H1 (cell line): ENCODE measurements at regions not wholly inside any gene's neighbourhood (a gene's known extent, or its start where the extent isn't known, plus 50 kb on each side); places are given as distances from the start of the nearest gene placed in this dataset.

ENCODE experiments used
- CTCF ChIA-PET: fragments of 300-600 bp; sonication (Branson Sonifier 250); formaldehyde crosslinking; loops from one replicate; lab custom pipeline; 2021; ENCODE audit not compliant: partially characterized antibody; lab: Charles Lee
- POLR2A ChIA-PET: fragments of 300-600 bp; sonication (Branson Sonifier 250); formaldehyde crosslinking; loops from one replicate; lab custom pipeline; 2021; ENCODE audit warnings: inconsistent platforms; ENCODE audit not compliant: partially characterized antibody; lab: Charles Lee
- DNase-seq, 2 experiments: peaks; one replicate each; pipeline versions ENCODE4 v3.0.0 to v3.0.0-alpha.2; 2010 to 2022; ENCODE audit warnings: low spot score in 2 of 2, low read depth in 1 of 2, mixed read lengths in 1 of 2
- FAIRE-seq: peaks from 2 replicates; lab custom pipeline; 2011; peaks lifted over from hg19 to GRCh38; lab: Jason Lieb, UNC
- H2AFZ ChIP-seq: 2 replicates; pipeline ENCODE4 v1.8.1; 2012; ENCODE audit warnings: low read length, inconsistent platforms
- H2AK5ac ChIP-seq: 2 replicates; pipeline ENCODE4 v1.6.1; 2013; ENCODE audit warnings: low read depth, low read length
- H2BK120ac ChIP-seq: replicated peaks from 2 replicates; pipeline ENCODE3; 2013; ENCODE audit warnings: low read depth, low read length, inconsistent platforms
- H2BK12ac ChIP-seq: 2 replicates; pipeline ENCODE4 v1.6.1; 2013; ENCODE audit warnings: low read depth, low read length
- H2BK15ac ChIP-seq: 2 replicates; pipeline ENCODE4 v1.6.1; 2013; ENCODE audit warnings: low read length
- H2BK20ac ChIP-seq: 2 replicates; pipeline ENCODE4 v1.6.1; 2013; ENCODE audit warnings: low read length
- H2BK5ac ChIP-seq: 2 replicates; pipeline ENCODE4 v1.6.1; 2013; ENCODE audit warnings: low read depth, low read length
- H3K14ac ChIP-seq: 2 replicates; pipeline ENCODE4 v1.6.1; 2013; ENCODE audit warnings: inconsistent platforms; ENCODE audit not compliant: insufficient read length
- H3K18ac ChIP-seq: 2 replicates; pipeline ENCODE4 v1.6.1; 2013; ENCODE audit warnings: low read length; ENCODE audit errors: extremely low read depth
- H3K23ac ChIP-seq: 2 replicates; pipeline ENCODE4 v1.6.1; 2013; ENCODE audit warnings: inconsistent platforms; ENCODE audit not compliant: insufficient read length
- H3K23me2 ChIP-seq: 2 replicates; pipeline ENCODE4 v1.6.1; 2013; ENCODE audit warnings: low read depth, low read length
- H3K27ac ChIP-seq: 2 replicates; pipeline ENCODE4 v1.6.1; 2011; ENCODE audit warnings: low read depth, low read length, inconsistent platforms
- H3K27me3 ChIP-seq, 4 experiments: replicated peaks in 1 of 4; 1 replicate in 1 of 4; 2 replicates in 3 of 4; pipeline versions ENCODE4 v1.6.1 to v1.8.1; 2011 to 2013; ENCODE audit warnings: low read length in 3 of 4, mild to moderate bottlenecking in 3 of 4, inconsistent platforms in 2 of 4, mixed read lengths in 2 of 4, moderate library complexity in 1 of 4; ENCODE audit not compliant: control insufficient read depth in 3 of 4, insufficient read depth in 3 of 4; ENCODE audit errors: extremely low read depth in 1 of 4
- H3K36me3 ChIP-seq, 4 experiments: 2 replicates each; pipeline versions ENCODE4 v1.6.1 to v1.8.1; 2011 to 2013; ENCODE audit warnings: mild to moderate bottlenecking in 4 of 4, low read length in 3 of 4, moderate library complexity in 2 of 4, control low read depth in 1 of 4, inconsistent platforms in 1 of 4; ENCODE audit not compliant: insufficient read depth in 4 of 4, control insufficient read depth in 2 of 4
- H3K4ac ChIP-seq: replicated peaks from 2 replicates; pipeline ENCODE3; 2013; ENCODE audit warnings: low read length, low read depth, mixed read lengths, inconsistent platforms; ENCODE audit not compliant: insufficient read length
- H3K4me1 ChIP-seq, 4 experiments: replicated peaks in 1 of 4; 1 replicate in 1 of 4; 2 replicates in 3 of 4; pipeline versions ENCODE4 v1.6.1 to v1.8.1; 2011 to 2013; ENCODE audit warnings: low read length in 3 of 4, inconsistent platforms in 2 of 4, mixed read lengths in 1 of 4; ENCODE audit not compliant: insufficient read depth in 4 of 4, control insufficient read depth in 3 of 4
- H3K4me2 ChIP-seq, 2 experiments: 2 replicates each; pipeline versions ENCODE4 v1.6.1 to v1.8.1; 2011 to 2013; ENCODE audit warnings: low read depth in 2 of 2, low read length in 2 of 2, control low read depth in 1 of 2, inconsistent platforms in 1 of 2, mild to moderate bottlenecking in 1 of 2; ENCODE audit not compliant: insufficient read depth in 1 of 2
- H3K4me3 ChIP-seq, 4 experiments: fragments of 200-600, 300-600 bp in 1 of 4; sonication (generic), shearing (Covaris generic), sonication (Bioruptor Twin) in 1 of 4; 2 replicates each; pipeline versions ENCODE4 v1.5.1 to v1.8.1; 2011 to 2016; ENCODE audit warnings: low read length in 4 of 4, low read depth in 3 of 4, control low read depth in 2 of 4, inconsistent platforms in 2 of 4, mild to moderate bottlenecking in 2 of 4, mixed read lengths in 1 of 4, moderate library complexity in 1 of 4; ENCODE audit not compliant: insufficient read depth in 2 of 4; ENCODE audit errors: extremely low read depth in 1 of 4
- H3K56ac ChIP-seq: replicated peaks from 2 replicates; pipeline ENCODE3; 2013; ENCODE audit warnings: low read depth, mild to moderate bottlenecking, mixed read lengths, low read length, inconsistent platforms; ENCODE audit not compliant: insufficient read length
- H3K79me1 ChIP-seq: 2 replicates; pipeline ENCODE4 v1.6.1; 2013; ENCODE audit warnings: low read depth, low read length, control low read depth
- H3K79me2 ChIP-seq, 2 experiments: 2 replicates each; pipeline versions ENCODE4 v1.6.1 to v1.8.1; 2012 to 2013; ENCODE audit warnings: low read length in 2 of 2, mild to moderate bottlenecking in 2 of 2, inconsistent platforms in 1 of 2; ENCODE audit not compliant: insufficient read depth in 2 of 2, control insufficient read depth in 1 of 2
- H3K9ac ChIP-seq, 4 experiments: replicated peaks in 1 of 4; 1 replicate in 1 of 4; 2 replicates in 3 of 4; pipeline versions ENCODE4 v1.6.1 to v1.8.1; 2011 to 2013; ENCODE audit warnings: low read depth in 3 of 4, low read length in 3 of 4, control low read depth in 2 of 4, mild to moderate bottlenecking in 2 of 4, moderate library complexity in 2 of 4, inconsistent platforms in 1 of 4; ENCODE audit errors: extremely low read depth in 1 of 4
- H3K9me3 ChIP-seq, 2 experiments: 2 replicates each; pipeline versions ENCODE4 v1.6.1 to v1.8.1; 2012 to 2013; ENCODE audit warnings: mild to moderate bottlenecking in 2 of 2, moderate library complexity in 2 of 2, control low read depth in 1 of 2, inconsistent platforms in 1 of 2, low read depth in 1 of 2, low read length in 1 of 2, mixed read lengths in 1 of 2; ENCODE audit not compliant: insufficient read depth in 2 of 2
- H4K20me1 ChIP-seq, 2 experiments: replicated peaks in 1 of 2; 2 replicates each; pipeline versions ENCODE3 to v1.8.1; 2011 to 2013; ENCODE audit warnings: inconsistent platforms in 2 of 2, low read length in 2 of 2, mild to moderate bottlenecking in 1 of 2; ENCODE audit not compliant: insufficient read depth in 2 of 2, control insufficient read depth in 1 of 2
- H4K5ac ChIP-seq: 2 replicates; pipeline ENCODE4 v1.6.1; 2013; ENCODE audit warnings: low read length, low read depth, mixed read lengths, inconsistent platforms; ENCODE audit not compliant: insufficient read length
- H4K8ac ChIP-seq: 2 replicates; pipeline ENCODE4 v1.8.0; 2013; ENCODE audit warnings: mild to moderate bottlenecking, moderate library complexity, low read length, inconsistent platforms; ENCODE audit not compliant: insufficient read depth; ENCODE audit errors: extremely low read depth
- H4K91ac ChIP-seq: replicated peaks from 2 replicates; pipeline ENCODE3; 2013; ENCODE audit warnings: low read length, mixed read lengths, inconsistent platforms; ENCODE audit not compliant: insufficient read length
- ASH2L ChIP-seq: fragments of 200-600, 300-600 bp; sonication (generic); IDR thresholded peaks from one replicate; pipeline ENCODE4 v1.7.1; 2017; ENCODE audit warnings: low read length
- BACH1 ChIP-seq: IDR thresholded peaks from 2 replicates; pipeline ENCODE4 v1.6.1; 2012; ENCODE audit warnings: low read length, improper control_type of control experiment
- CREB1 ChIP-seq: IDR thresholded peaks from 2 replicates; pipeline ENCODE4 v1.6.1; 2012; ENCODE audit warnings: inconsistent platforms
- CTBP2 ChIP-seq: IDR thresholded peaks from 2 replicates; pipeline ENCODE4 v1.7.0; 2011; ENCODE audit warnings: borderline replicate concordance, mild to moderate bottlenecking, moderate library complexity, mixed read lengths, low read length; ENCODE audit not compliant: insufficient read depth, insufficient read length
- EGR1 ChIP-seq: IDR thresholded peaks from 2 replicates; pipeline ENCODE4 v1.6.1; 2011; ENCODE audit warnings: low read depth, low read length, borderline replicate concordance
- MAFK ChIP-seq: IDR thresholded peaks from 2 replicates; pipeline ENCODE4 v1.6.1; 2012; ENCODE audit warnings: low read depth, mild to moderate bottlenecking, improper control_type of control experiment, low read length
- PHF8 ChIP-seq: fragments of 200-600 bp; sonication (generic); conservative IDR thresholded peaks from 2 replicates; pipeline ENCODE4 v1.7.1; 2012; ENCODE audit warnings: low read depth, mild to moderate bottlenecking, inconsistent platforms, low read length, moderate library complexity
- POLR2AphosphoS5 ChIP-seq: IDR thresholded peaks from 2 replicates; pipeline ENCODE4 v1.6.1; 2011; ENCODE audit warnings: low read depth, low read length
- RXRA ChIP-seq: IDR thresholded peaks from 2 replicates; pipeline ENCODE4 v1.6.1; 2011; ENCODE audit warnings: low read depth, mild to moderate bottlenecking, low read length, moderate library complexity; ENCODE audit not compliant: insufficient read depth
- TBP ChIP-seq: IDR thresholded peaks from 2 replicates; pipeline ENCODE4 v1.6.1; 2011; ENCODE audit warnings: low read depth, low read length, improper control_type of control experiment
- WGBS, 2 experiments: shearing (Covaris generic) in 1 of 2; methylation state at CpG; one replicate each; pipeline versions ENCODE4 v1.1.6 to v1.1.7; 2013 to 2015; ENCODE audit warnings: low lambda C conversion rate in 2 of 2, mixed read lengths in 2 of 2, inconsistent platforms in 1 of 2, low coverage in 1 of 2, missing lambda C conversion rate in 1 of 2; ENCODE audit not compliant: insufficient replicate concordance in 2 of 2, insufficient coverage in 1 of 2, insufficient read length in 1 of 2; ENCODE audit errors: extremely low coverage in 1 of 2, missing lambda C conversion rate in 1 of 2; 5-methylcytosine and 5-hydroxymethylcytosine counted together
- TF ChIP-seq, protein P1 (sequence below): IDR thresholded peaks from 2 replicates; pipeline ENCODE4 v1.6.1; 2012; ENCODE audit warnings: inconsistent platforms

DNA sequence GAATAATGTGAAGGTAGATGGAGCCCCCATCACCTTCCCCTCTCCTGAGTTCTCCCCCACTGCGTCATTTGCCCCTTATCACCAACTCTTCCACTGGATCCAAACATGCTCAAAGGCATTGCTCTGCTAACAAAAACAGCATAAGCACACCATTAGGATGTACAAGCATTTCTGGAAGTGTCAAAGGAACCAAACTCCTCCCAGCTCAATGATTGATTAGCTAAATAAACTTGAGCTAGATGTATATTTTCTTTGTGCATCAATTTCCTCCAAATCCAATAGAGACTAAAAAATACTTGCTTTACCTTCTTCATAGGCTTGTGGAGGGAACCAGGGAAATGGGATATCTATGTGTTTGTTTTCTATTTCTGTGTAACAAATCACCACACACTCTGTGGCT is 248.4 kb upstream of the JARID2 start:
- H3K23me2 ChIP-seq, result no peaks in the 10 kb centered on the region
- no peak overlapping the region for H3K9ac ChIP-seq
- TF ChIP-seq EGR1, result no peak
- TF ChIP-seq CREB1, result no peak
- no peak for TF ChIP-seq MAFK
- TF ChIP-seq CTBP2, result no peak
- TF ChIP-seq ASH2L, result no peak
- TF ChIP-seq BACH1, result no peak
- TF ChIP-seq, protein P1, sequence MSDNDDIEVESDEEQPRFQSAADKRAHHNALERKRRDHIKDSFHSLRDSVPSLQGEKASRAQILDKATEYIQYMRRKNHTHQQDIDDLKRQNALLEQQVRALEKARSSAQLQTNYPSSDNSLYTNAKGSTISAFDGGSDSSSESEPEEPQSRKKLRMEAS, result no peak
- no peak for TF ChIP-seq POLR2AphosphoS5
- no peak for TF ChIP-seq RXRA
- no peak for TF ChIP-seq TBP
- TF ChIP-seq PHF8, result no peak
- TF ChIP-seq, all 59 proteins: peak for 0
- H2BK15ac ChIP-seq, result no peak overlapping the region
- H3K27me3 ChIP-seq, result no peaks in the 10 kb centered on the region
- H3K23ac ChIP-seq, result no peak overlapping the region
- no peaks in the 10 kb centered on the region for H4K20me1 ChIP-seq
- no peak overlapping the region; the same call in 1 of the 2 replicates for H2BK12ac ChIP-seq
- no peak overlapping the region for H2BK5ac ChIP-seq
- no peak overlapping the region for H3K4ac ChIP-seq
- H3K9me3 ChIP-seq, result no peaks in the 10 kb centered on the region
- no peak overlapping the region for H3K4me3 ChIP-seq
- FAIRE-seq (no peak), DNase-seq (no peak)
- no peak overlapping the region for H2BK20ac ChIP-seq
- H2AK5ac ChIP-seq, result no peak overlapping the region
- H3K79me1 ChIP-seq, result peaks cover 9% of the 10 kb centered on the region
- no peak overlapping the region for H3K56ac ChIP-seq
- H3K4me2 ChIP-seq, result no peak overlapping the region
- no peak overlapping the region for H4K91ac ChIP-seq
- H3K79me2 ChIP-seq, result peaks cover 2 to 5% of the 10 kb centered on the region in 2 experiments; a peak in 3 of 4 replicates
- no peaks in the 10 kb centered on the region for H3K4me1 ChIP-seq
- ChIA-PET POLR2A (interaction anchor here (0.8 to 1.8 kb wide), 3 partner anchors 9 to 542 kb away, joined by 3 to 8 read pairs (median 3); no protein-coding TSS in a partner anchor), CTCF (interaction anchor here (1.3 kb wide), 1 partner anchor 17 kb away, joined by 4 read pairs; no protein-coding TSS in a partner anchor)
- H3K36me3 ChIP-seq, result peaks cover 0 to 60% (median 4%) of the 10 kb centered on the region in 4 experiments; a peak in 4 of 8 replicates
- H3K27ac ChIP-seq, result no peak overlapping the region
- no peak overlapping the region for H3K18ac ChIP-seq
- H2AFZ ChIP-seq, result no peak overlapping the region
- WGBS, 2 experiments, result 91% methylated on average over 1 of the region's 1 CpG; no CpG with 5 or more reads in 1 of the 2 experiments
- no peak overlapping the region for H4K8ac ChIP-seq
- H4K5ac ChIP-seq, result peak overlapping the region; percentile 5
- H3K14ac ChIP-seq, result no peak overlapping the region
- no peak overlapping the region for H2BK120ac ChIP-seq
